Activated T-cell treated with anti-CD3 and anti-CD28 coated beads for 48 hours (primary cell): ENCODE measurements at regions not wholly inside any gene's neighbourhood (a gene's known extent, or its start where the extent isn't known, plus 50 kb on each side); places are given as distances from the start of the nearest gene placed in this dataset.

ENCODE experiments used
- DNase-seq: peaks from one replicate; pipeline ENCODE4 v3.0.0-alpha.2; 2020; ENCODE audit warnings: low read depth

DNA sequence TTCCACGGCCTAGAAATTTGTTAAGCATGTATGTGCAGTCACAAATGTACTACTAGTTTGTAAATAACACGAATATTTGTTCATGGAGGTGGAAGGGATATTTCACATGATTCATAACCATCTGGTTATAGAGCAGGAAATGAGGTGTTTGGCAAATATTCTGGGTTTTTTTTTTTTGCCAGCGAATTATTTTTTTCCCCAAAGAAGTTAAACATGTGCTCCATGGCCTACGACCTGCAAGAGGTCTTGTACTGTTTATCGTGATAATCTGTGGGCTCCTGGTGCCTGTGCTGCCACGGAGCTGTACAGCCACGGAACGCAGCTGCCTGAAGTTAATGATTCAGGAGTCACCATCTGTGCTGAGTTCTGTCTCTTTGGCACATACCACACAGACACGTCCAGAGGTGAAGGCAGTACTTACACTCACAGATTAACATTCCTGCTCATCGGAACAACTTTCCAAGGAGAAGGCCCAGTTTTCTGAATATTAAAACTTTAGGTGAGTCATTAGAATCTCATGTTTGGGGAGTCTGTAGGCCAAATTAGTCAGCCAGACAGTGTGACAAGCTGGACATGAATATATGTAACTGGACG is 156.3 kb downstream of the TMX1 start:
- no peak for DNase-seq

DNA sequence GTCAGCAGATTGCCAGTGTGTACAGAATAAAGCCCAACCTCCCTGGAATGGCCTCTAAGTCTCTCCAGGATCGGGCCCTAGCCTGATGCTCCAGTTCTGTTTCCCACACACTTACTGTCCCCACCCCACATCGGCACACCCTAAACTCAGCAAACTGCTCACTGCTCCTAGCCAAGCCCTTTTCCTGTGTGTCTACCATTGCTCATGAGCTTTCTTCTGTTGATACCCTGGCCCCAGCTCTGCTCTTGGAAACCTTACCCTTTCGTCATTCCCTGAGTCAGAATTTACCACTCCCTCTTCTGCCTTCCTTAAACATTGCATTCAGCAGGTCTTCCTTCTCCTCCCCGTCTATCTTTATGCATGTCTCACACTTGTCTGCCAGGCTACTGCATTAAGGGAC is 158.9 kb downstream of the TMX1 start:
- no peak for DNase-seq

DNA sequence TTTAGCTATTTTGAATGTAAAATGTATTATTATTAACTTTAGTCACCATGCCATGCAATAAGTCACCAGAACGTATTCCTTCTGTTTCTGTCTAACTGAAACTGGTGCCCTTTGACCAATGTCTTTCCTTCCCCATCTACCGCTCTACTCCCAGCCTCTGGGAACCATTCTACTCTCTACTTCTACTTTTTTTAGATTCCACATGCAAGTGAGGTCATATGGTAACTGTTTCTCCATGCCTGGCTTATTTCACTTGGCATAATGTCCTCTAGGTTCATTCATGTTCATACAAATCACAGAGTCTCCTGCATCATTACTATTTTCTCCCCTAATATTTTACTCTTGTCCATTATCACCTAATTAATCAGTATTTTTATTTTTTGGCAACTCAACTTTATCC is 160.1 kb downstream of the TMX1 start:
- no peak for DNase-seq

DNA sequence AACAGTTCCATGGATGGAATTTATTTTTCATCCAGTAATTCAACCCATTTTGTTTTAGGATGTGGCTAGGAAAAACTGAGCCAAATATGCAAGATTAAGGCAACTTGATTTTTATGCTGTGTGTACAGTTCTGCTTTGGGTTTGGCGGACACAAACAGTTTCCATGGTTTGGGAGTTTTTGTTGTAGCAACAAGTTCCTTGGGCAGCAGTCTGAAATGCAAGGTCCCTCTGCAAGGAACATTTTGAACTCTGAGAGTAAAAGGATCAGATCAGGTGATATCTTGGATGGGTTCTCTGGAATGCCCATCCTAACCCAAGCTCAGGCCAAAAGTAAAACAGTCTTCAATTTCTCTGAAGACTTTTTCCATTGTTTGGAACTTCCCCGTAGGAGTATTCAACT is 161.2 kb downstream of the TMX1 start:
- no peak for DNase-seq

DNA sequence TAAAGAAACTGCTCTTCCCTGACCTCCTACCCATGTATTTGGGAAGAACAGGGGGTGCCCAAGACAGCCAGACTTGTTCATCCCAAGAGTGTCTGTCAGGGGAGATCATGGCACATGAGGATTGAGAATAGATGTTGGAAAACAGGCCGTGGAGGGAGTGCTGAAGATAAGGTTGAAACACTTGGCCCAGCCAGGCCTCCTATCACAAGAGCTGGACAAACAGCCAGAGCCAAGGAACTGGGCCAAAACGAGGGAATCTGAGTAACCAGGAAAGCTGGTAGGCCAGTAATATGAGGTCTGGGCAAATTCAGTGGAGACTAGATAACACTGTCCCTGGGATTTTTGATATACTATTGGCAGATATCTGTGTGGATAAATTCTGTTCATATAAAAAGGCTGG is 161.7 kb downstream of the TMX1 start:
- no peak for DNase-seq

DNA sequence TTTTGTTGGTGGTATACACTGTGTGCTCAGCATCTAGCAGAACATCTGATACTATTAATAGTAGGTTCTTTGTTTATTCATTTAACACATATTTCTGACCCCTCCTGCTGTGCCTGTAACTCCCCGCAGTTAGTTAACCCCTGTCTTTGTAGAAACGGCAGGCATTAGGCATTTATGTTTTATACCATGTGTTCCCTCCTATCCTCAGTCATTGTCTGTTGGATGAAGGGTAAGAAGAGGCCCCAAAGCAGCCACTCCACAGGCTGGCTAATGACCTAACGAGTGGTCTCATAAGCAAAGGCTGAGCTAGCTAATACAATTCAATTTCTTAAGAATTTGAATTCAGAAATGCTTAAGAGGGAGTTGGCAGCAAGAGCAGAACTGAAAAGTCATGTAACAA is 170.8 kb downstream of the TMX1 start:
- DNase-seq = no peak

DNA sequence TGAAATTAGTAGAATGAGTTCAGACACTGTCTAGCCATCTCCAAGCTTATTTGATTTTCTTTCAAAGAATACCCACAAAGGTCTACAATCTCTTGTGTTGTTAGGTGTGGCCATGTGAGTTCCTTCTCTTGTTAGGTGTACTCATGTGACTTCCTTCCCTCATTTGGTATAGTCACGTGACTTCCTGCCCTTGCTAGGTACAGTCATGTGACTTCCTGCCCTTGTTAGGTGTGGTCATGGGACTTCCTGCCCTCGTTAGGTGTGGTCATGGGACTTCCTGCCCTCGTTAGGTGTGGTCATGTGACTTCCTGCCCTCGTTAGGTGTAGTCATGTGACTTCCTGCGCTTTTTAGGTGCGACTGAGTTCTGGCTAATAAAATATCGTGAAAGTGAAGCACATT is 179.6 kb downstream of the TMX1 start:
- no peak for DNase-seq

DNA sequence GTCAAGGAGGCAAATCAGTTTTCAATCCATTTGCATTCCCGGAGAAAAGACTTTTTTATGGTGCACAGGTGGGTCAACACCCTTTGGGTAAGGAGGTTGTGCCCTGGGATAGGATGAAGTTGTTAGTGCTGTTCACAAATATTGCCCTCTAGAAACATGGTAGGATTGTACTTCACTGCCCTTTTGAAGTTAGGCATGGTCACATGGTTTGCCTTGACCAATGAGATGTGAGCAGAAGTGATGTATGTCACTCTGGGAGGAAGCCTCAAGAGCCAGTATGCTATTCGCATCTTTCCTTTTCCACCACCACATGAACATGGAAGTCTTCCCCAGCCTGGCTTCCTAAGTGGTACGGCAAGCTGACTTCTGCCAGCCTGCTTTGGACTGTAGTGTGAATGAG is 182.7 kb downstream of the TMX1 start:
- no peak for DNase-seq

DNA sequence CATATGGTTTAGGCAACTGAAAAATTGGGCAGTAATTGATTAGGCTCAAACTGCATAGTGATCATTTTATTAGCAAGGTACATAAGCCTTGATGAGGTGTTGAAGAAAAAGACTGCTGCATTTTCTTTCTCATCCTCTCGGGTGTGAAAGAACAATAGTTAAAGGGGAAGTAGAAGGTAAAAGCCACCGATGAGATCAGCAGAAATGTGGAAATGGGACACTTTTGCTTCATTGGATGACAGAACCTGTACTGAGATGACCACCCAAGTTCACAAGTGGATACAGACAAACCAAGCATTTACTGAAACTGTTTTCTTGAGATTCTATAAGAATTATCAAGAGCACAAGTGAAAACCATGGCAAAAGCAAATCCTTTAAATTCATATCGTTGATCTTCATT is 184.0 kb downstream of the TMX1 start:
- DNase-seq = no peak

DNA sequence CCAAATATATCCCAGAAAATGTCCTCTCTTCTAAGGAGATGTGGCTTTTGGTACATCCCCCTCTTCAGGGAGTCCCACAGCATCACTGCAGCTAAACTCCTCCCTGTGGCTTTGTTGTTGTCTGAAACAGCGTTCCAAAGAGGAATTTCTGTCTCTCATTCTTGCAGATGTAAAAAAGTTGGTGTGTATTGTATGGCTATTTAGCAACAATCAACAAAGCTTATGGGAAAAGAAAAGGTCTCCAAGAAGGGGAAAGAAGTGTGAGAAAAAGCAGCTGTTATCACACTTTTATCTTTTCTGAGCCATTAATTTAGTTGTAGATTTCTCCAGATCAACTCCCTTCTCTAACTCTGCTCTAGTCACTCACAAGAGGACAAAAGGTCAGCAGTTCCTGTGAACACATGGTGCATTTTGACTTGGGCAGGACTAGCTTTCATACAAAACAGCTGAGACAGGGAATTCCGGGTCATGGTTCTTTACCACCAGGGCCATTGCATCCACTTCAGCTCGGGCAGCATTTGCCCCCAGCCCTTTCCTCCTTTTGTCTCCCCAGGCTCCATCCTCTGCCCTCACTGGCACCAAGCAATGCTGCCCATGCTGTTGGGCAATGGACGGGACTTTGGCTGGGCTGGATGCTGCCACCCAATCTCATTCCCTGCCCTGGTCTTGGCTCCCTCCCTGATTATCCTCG is 184.7 kb downstream of the TMX1 start:
- no peak for DNase-seq

DNA sequence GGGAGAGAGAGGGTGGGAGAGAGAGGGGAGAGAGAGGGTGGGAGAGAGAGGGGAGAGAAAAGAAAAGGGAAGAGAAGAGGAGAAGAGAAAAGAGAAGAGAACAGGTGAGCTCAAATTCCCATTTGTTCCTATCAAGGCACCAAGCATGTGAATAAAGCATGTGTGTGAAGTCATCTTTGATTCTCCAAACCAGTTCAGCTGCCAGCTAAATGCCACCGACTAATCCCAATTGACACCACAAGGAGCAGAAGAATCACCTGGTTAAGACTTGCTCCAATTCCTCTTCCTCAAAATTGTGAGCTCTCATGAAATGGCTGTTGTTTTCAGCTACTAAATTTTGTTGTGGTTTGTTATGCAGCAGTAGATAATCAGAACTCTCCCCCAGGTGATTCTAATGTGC is 188.9 kb downstream of the TMX1 start:
- no peak for DNase-seq

DNA sequence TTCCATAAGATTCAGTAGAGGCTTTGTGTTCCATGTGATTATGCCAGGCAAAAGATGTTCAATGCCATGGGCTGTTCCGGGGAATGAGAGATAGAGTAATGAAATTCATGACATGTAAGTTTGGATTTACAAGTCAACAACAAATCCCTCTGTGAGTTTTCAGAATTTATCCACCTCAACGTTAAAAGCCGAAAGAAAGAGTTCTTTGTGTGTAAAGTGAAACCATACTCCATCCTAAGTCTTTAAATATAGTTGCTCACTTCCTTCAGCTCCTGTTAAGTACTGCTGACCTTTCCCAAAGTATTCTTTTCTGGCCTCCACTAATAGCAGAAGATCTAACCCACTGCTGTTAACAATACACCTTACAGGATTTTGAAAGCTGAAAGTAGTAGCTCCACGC is 190.0 kb downstream of the TMX1 start:
- no peak for DNase-seq

DNA sequence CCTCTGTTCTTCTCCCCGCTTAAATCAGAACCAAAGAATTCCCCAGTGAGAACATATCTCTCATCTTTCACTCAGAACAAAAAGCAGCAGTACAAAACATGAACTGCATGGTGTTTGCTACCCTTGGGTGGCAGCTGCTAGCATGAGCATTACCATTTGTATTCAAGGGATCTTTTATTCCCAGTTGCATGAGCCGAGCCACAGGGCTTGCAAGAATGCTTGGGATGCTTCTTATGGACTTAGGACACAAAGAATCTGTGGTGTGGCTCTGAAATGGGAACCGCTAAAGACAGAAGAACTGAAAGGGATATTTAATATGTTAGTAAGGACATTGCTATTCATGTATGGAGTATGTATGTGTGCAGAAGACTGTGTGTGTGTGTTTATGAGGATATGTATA is 190.6 kb downstream of the TMX1 start:
- DNase-seq = no peak

DNA sequence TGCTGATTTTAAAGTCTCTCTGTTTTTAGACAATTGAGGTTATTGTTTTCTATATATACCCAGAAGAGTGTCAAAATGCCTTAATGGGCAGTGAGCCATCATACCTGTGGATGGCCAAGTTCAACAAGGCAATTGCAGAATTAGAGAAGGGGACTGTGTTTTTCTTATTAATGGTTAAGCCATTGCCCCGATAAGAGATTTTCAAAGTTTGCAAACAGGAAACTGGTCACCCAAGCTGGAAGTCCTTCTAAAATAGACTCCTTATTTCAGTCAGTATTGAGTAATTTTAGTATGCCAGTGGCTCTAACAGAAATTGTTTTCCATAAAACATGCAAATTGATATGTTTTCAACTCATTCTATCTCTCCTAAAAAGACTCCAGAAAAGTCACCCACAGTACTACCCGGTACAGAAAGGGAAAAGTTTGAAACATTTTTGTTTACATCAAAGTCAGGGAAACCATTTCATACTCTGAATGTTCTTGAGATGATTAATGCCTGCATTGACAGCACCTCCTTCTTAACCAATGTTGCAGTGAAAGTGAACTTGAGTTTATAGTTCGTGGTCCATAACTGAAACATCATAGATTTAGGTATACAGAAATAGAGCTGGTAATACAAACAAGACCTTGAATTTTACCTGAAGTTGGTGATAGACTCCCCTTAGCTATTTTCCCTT is 191.1 kb downstream of the TMX1 start:
- no peak for DNase-seq

DNA sequence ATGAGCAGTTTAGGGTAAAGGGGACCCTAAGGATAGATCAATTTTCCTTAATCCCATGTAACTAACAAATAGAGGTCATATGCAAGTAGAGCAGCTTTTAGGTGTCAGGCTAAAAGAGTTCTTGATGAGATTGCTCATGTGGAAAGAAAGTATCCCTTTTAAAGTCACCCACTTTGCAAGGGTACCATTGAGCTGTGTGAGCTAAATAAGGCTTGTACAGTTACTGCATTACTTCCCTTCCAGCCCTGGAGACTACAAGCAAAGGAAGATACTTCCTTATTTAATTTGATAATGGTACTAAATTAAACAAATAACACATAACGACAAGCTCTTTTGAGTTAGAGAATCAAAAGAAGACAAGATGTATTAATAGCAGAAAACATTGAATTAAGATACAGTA is 191.7 kb downstream of the TMX1 start:
- DNase-seq = no peak

DNA sequence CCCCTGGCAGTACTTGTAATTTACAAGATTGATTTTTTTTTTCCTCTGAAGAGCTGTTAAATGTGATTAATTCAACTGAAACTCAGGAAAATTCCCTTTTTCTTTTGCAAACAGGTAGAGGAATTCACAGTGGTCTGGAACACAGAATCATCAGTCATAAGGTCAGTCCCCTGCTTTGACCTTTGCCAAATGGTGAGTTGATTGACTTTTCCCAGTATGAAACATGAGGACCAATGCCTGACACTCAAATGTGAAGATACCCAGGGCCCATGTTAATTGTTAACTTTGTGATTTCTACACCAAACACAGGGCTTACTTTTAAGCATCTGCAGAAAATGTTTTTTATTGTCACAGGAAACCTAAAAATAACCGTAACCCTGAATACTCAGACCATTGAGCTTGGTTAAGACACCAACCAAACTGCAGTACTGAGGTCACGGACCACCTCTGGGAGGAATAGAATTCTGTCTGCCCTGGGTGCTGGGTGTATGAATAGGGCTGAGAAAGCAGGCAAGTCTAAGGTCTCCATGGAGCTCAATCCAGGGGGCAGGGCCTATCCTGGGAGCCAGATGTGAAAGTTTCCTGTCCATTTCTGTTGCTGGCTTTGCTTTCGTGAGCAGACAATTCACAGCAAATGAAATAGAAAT is 192.4 kb downstream of the TMX1 start:
- no peak for DNase-seq

DNA sequence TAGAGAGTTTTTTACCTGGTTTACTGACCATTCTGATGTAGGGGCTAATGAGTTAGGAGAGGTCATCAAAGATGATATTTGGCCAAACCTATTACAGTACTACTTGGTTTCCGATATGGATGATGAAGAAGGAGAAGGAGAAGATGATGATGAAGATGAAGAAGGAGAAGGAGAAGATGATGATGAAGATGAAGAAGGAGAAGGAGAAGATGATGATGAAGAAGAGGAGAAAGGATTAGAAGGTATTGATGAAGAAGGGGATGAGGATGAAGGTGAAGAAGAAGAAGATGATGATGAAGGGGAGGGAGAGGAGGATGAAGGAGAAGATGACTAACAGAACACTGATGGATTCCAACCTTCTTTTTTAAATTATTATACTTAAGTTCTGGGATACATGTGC is 196.6 kb downstream of the TMX1 start:
- no peak for DNase-seq

DNA sequence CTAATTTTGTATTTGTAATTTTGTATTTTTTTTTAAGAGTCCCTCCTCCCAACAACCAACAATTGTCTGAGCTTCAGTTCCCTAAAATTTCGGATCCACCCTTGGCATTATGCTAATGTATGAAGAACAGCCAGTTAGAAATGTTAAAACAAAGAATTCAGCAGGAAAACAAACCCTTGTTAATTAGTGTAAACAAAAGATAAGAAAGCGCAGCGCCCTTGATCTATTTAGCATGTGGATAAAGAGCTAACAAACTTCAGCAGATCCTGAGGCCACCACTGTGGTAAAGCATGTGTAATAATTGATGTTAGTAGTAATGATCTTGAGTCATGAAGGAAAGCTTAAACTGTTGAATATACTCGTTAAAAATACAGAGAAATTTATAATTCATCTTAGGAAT is 199.8 kb downstream of the TMX1 start:
- DNase-seq = no peak

DNA sequence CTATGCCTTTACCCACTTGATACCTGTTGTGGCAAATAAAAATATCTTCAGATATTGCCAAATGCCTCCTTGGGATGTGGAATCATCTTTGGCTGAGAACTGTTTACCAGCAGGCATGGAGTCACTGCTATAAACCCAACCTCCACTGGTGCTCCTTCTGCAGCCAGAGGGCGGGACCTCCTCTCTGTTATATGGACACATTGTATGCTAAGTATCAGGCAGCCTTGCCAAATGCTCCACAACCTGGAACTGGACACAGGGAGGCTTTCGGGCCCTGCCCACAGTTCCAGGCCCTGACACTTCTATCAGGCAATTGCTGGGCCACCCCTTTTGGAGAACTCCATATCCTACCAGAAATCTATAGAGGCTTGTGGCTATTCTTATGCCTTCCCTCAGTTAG is 201.0 kb downstream of the TMX1 start:
- DNase-seq = no peak

DNA sequence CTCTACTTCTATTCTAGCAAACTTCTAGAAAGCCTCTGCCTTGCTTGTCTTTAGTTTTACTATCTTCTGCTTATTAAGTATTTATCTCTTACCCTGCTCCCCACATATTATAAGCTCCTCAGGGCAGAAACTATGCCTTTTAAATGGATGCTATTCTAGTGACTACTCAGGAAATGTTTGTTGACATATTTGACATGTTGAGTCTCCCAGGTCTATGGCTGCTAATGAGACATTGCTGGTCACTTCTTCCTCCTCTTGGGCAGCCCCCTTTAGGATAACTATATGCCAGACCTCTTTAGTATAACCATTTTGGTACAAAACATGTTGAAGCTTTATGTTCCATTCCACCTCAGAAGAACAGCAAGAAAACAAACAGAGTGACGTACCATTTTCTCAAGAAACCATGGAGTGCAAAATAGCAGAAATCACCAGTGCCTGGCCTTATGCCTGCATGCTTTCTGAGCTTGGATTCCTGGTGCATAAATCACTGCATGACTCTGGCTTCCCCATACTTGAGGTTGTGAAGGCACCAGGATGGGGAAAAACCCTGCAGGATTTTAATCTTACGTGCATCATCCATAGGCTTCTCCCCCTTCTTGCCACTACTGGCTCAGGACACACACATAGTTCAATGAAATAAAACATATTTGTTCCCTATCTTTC is 202.6 kb downstream of the TMX1 start:
- DNase-seq = no peak

DNA sequence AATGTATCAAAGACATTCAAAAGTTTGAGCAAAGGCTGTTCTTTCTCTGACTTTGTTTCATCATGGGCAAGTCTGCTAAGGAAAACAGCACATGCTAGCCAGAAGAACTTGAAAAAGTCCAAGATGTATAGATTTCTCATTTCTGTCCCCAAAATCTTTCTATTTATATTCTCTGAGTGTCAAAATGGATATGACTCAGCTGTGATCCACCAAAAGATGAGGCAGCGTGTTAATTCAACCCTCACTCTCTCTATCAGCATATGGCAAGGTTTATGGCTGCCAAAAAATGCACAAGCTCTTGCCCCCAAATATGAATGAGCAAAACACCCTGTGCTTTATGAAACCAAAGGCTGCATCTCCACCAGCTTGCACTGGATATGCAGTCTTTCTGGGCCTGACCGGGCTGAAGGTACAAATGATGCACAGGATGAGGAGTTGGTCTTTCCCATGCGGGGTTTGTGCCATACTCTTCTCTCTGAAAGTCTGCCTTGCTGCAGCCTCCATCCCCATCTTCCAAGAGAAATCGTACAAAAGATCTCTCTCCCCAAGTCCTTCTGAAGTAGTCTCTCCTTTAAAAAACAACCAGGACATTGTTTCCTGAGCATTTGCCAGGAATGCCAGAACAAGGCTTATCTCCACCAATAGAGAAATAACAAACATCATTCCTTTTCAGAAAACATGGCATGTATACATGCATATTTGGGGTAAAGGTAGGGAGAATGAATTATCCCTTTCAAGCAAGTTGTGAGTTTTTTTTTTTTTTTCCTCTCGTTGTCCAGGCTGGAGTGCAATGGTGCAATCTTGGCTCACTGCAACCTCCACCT is 203.4 kb downstream of the TMX1 start:
- DNase-seq = no peak
